ENCODE measurements at regions not wholly inside any gene's neighbourhood (a gene's known extent, or its start where the extent isn't known, plus 50 kb on each side); places are given as distances from the start of the nearest gene placed in this dataset.

DNA sequence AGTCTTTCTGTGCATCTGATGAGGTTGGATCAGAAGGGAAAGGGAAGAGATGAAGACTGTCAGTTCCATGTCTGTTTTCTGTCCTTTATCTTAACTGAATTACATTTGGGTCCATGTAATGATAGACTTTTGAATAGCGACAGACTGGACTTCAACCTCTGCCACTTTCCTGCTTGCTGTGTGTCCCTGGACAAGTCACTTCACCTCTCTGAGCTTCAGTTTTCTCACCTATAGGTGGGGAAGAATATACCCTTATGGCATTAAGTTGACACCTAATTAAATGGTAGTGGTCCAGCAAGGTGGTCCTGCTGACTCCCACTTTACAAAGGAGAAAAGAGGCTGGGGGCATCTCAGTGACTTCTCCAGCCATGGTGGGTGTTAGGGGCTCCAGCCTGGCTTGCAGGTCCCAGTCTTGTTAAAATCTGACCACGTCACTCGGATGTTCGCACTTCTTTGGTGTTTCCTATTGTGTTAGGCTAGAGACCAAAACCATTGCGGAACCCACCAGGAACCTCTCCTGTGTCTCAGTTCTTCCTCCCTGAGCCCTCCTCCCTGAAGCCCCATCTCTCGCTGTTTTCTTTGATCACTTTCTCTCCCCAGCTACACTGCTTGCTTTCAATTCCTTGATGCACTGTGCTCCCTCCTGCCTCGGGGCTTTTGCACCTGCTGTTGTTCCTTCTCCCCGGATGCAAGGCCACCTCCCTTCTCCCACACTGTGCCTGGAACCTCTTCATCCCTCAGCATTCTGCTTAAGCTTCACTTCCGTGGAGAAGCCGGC lies 256.5 kb downstream of the NSG2 start:
- TF ChIP-seq GATA1 (IDR thresholded peaks at IDR 0.05; ENCODE audit: low read depth, low read length) = no peak
- no peak for TF ChIP-seq POLR2A (IDR thresholded peaks at IDR 0.05; ENCODE audit: low read length)

All from erythroblast (primary cell).